Neural crest cell (in vitro differentiated cells): ENCODE measurements at regions not wholly inside any gene's neighbourhood (a gene's known extent, or its start where the extent isn't known, plus 50 kb on each side); places are given as distances from the start of the nearest gene placed in this dataset.
A peak's percentile ranks its signal among the peaks of the same experiment; 100 is the strongest.

Experiments used
- DNase-seq: peaks from one replicate; pipeline ENCODE4 v3.0.0; 2021; ENCODE audit warnings: low read depth, mixed read lengths, low spot score
- H3K27ac Mint-ChIP-seq: one replicate; pipeline ENCODE4 v1.8.0; 2021; ENCODE audit warnings: mild to moderate bottlenecking, mixed read lengths; ENCODE audit not compliant: unreplicated experiment
- H3K27me3 Mint-ChIP-seq: 2 replicates; pipeline ENCODE4 v1.8.0; 2021; ENCODE audit warnings: low read depth, mild to moderate bottlenecking, mixed read lengths
- H3K36me3 Mint-ChIP-seq: 2 replicates; pipeline ENCODE4 v1.8.0; 2021; ENCODE audit warnings: low read depth, mild to moderate bottlenecking, mixed read lengths
- H3K4me1 Mint-ChIP-seq: 2 replicates; pipeline ENCODE4 v1.8.0; 2021; ENCODE audit warnings: mixed read lengths
- H3K4me3 Mint-ChIP-seq: one replicate; pipeline ENCODE4 v1.8.0; 2021; ENCODE audit warnings: mild to moderate bottlenecking, mixed read lengths
- H3K9me3 Mint-ChIP-seq: 2 replicates; pipeline ENCODE4 v1.8.0; 2021; ENCODE audit warnings: mixed read lengths
- CTCF ChIP-seq: fragments of 200-600 bp; sonication (generic); conservative IDR thresholded peaks from 2 replicates; pipeline ENCODE4 v1.5.0; 2021; ENCODE audit warnings: antibody characterized with exemption, mild to moderate bottlenecking

- Mint-ChIP-seq H3K27ac (no peak overlapping the region), H3K36me3 (peaks cover 3% of the 10 kb centered on the region), H3K27me3 (no peaks in the 10 kb centered on the region), H3K4me3 (no peak overlapping the region), H3K9me3 (no peaks in the 10 kb centered on the region), H3K4me1 (peaks cover 18% of the 10 kb centered on the region)
- peak; percentile 52 for TF ChIP-seq CTCF
- DNase-seq = no peak
Measured at GRCh38 chr2:164126960-164127660, 391.3 kb upstream of the FIGN start.

GRCh38 chr2:164115806-164116205 is 380.0 kb upstream of the FIGN start:
- peaks cover 7% of the 10 kb centered on the region for H3K4me1 Mint-ChIP-seq
- no peaks in the 10 kb centered on the region for H3K27me3 Mint-ChIP-seq
- H3K27ac Mint-ChIP-seq = no peak overlapping the region
- H3K9me3 Mint-ChIP-seq = peaks cover 3% of the 10 kb centered on the region
- TF ChIP-seq CTCF = no peak
- H3K36me3 Mint-ChIP-seq = no peaks in the 10 kb centered on the region
- no peak overlapping the region for H3K4me3 Mint-ChIP-seq
- DNase-seq = no peak

DNA sequence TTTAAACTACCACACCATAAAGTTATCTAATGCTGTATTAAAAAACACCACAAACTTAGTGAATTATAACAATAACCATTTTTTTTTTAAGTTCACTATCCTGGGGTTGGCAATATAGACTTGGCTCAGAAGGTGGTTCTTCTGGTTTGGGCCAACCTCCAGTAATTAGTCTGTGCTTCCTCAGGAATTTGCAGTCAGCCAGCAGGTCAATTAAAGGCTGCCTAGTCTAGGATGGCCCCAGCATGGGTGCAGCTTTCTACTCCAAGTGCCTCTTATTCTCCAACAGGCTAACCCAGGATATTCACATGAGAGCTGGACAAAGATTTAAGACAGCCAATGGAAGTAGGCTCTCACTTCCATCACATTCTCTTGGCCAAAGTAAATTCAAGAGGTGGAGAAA is 379.1 kb upstream of the FIGN start:
- Mint-ChIP-seq H3K4me3 (no peak overlapping the region), H3K4me1 (peaks cover 14% of the 10 kb centered on the region), H3K9me3 (peaks cover 3% of the 10 kb centered on the region), H3K36me3 (no peaks in the 10 kb centered on the region), H3K27me3 (no peaks in the 10 kb centered on the region), H3K27ac (no peak overlapping the region)
- DNase-seq = no peak
- no peak for TF ChIP-seq CTCF

DNA sequence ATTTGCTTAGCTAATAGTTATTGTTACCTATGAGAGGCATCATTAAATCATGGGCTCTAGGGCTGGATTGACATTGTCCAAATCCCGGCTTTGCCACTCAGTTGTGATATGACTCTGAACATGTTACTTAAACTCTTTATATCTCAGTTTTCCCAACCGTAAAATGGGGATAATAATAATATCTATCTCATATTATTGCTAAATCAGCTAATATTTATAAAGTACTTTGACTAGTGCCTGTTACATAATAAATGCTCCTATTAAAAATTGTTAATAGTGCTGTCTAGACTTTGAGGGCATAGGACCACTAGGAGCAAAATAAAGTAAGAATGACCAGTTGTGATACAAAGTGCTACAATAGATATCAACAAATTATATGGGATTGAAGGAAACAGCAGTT is 376.3 kb upstream of the FIGN start:
- no peak for DNase-seq
- H3K36me3 Mint-ChIP-seq = no peaks in the 10 kb centered on the region
- H3K27ac Mint-ChIP-seq = no peak overlapping the region
- no peak overlapping the region for H3K4me3 Mint-ChIP-seq
- peaks cover 14% of the 10 kb centered on the region for H3K4me1 Mint-ChIP-seq
- TF ChIP-seq CTCF = no peak
- no peaks in the 10 kb centered on the region for H3K27me3 Mint-ChIP-seq
- peaks cover 3% of the 10 kb centered on the region for H3K9me3 Mint-ChIP-seq

- H3K9me3 Mint-ChIP-seq = no peaks in the 10 kb centered on the region
- no peak for TF ChIP-seq CTCF
- no peaks in the 10 kb centered on the region for H3K27me3 Mint-ChIP-seq
- H3K4me3 Mint-ChIP-seq = no peak overlapping the region
- H3K36me3 Mint-ChIP-seq = no peaks in the 10 kb centered on the region
- DNase-seq = no peak
- no peak overlapping the region for H3K27ac Mint-ChIP-seq
- peaks cover 7% of the 10 kb centered on the region for H3K4me1 Mint-ChIP-seq
Measured at GRCh38 chr2:164110515-164110914, 374.7 kb upstream of the FIGN start.
